ENCODE measurements at regions not wholly inside any gene's neighbourhood (a gene's known extent, or its start where the extent isn't known, plus 50 kb on each side); places are given as distances from the start of the nearest gene placed in this dataset.

DNA sequence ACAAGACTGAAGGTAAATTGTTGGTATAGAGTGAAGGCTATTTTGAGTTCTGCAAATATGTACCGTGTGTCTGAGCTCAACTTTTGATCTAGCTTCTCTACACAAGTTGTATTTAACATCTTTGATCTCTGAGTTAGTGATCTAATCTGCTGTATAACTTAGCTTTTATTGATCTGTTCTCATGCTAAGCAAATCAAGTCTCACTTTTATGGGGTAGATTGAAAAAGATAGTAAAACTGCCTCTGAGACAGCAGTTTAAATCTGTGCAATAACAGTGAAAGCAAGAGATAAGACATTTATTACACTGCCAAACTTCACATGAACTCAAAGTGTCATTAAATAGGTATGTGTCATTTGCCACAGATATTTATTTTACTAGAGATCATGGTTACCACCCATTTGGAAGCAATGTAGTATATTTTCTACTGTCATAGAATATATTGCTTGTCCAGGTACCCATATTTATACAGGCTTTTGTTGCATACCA lies 477.3 kb downstream of the ISL1 start:
- TF ChIP-seq, protein P1, sequence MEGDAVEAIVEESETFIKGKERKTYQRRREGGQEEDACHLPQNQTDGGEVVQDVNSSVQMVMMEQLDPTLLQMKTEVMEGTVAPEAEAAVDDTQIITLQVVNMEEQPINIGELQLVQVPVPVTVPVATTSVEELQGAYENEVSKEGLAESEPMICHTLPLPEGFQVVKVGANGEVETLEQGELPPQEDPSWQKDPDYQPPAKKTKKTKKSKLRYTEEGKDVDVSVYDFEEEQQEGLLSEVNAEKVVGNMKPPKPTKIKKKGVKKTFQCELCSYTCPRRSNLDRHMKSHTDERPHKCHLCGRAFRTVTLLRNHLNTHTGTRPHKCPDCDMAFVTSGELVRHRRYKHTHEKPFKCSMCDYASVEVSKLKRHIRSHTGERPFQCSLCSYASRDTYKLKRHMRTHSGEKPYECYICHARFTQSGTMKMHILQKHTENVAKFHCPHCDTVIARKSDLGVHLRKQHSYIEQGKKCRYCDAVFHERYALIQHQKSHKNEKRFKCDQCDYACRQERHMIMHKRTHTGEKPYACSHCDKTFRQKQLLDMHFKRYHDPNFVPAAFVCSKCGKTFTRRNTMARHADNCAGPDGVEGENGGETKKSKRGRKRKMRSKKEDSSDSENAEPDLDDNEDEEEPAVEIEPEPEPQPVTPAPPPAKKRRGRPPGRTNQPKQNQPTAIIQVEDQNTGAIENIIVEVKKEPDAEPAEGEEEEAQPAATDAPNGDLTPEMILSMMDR (IDR thresholded peaks at IDR 0.05; ENCODE audit: low read depth, low read length), result no peak
- H3K4me3 ChIP-seq (replicated peaks in 1 of 2; ENCODE audit: low read depth in 2 of 2, low read length in 2 of 2), result no peak overlapping the region
- no peak for DNase-seq (ENCODE audit: low read depth in 2 of 2)

DNA sequence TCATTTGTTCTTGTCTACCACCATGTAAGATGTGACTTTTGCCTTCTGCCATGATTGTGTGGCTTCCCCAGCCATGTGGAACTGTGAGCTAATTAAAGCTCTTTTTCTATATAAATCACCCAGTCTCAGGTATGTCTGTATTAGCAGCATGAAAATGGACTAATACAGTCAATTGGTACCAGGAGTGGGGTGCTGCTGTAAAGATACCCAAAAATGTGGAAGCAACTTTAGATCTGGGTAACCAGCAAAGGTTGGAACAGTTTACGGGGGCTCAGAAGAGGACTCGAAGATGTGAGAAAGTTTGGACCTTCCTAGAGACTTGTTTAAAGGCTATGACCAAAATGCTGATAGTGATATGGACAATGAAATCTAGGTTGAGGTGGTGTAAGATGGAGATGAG lies 488.9 kb downstream of the ISL1 start:
- TF ChIP-seq, protein P1 (IDR thresholded peaks at IDR 0.05; ENCODE audit: low read depth, low read length), result no peak
- DNase-seq (ENCODE audit: low read depth in 2 of 2), result no peak
- H3K4me3 ChIP-seq (replicated peaks in 1 of 2; ENCODE audit: low read depth in 2 of 2, low read length in 2 of 2), result no peak overlapping the region

DNA sequence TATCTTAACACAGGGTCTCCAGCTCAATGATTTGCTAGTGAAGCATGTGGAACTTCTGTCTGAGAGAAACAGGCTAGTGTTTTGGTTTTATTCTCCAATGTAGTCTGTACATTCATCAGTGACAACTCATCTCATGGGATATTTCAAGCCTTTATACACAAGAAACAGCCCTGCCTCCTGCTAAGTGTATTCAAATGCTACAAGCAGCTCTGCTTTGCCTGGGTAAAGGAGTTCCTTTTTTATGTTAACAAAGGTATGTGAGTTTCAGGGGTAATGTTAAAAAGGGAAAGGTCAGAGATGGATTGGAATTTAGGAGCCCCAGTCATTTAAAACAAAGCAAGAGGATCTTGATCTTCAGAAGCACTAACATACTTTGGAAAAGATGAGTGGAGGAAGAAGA lies 498.7 kb downstream of the ISL1 start:
- DNase-seq (ENCODE audit: low read depth in 2 of 2), result no peak
- TF ChIP-seq, protein P1 (IDR thresholded peaks at IDR 0.05; ENCODE audit: low read depth, low read length), result no peak
- H3K4me3 ChIP-seq (replicated peaks in 1 of 2; ENCODE audit: low read depth in 2 of 2, low read length in 2 of 2), result no peak overlapping the region

DNA sequence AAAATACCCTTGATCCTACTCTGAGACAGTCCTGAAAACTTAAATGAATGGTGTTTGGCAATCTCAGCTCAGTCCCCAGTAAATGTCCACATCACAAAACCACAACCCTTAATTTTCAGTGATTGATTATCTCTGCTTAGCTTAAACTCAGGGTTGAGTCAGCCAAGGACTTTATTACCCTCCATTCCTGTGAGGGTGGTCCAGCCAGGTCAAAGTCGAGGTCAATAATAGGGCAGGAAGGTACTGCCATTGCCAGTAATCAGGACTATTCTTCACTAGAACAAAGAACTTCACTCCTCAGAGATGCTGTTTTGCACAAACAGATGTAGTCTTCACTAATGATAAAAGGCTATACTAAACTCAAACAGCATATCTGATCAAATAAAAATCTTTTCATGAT lies 499.4 kb downstream of the ISL1 start:
- no peak for DNase-seq (ENCODE audit: low read depth in 2 of 2)
- TF ChIP-seq, protein P1 (IDR thresholded peaks at IDR 0.05; ENCODE audit: low read depth, low read length), result no peak
- no peak overlapping the region for H3K4me3 ChIP-seq (replicated peaks in 1 of 2; ENCODE audit: low read depth in 2 of 2, low read length in 2 of 2)

DNA sequence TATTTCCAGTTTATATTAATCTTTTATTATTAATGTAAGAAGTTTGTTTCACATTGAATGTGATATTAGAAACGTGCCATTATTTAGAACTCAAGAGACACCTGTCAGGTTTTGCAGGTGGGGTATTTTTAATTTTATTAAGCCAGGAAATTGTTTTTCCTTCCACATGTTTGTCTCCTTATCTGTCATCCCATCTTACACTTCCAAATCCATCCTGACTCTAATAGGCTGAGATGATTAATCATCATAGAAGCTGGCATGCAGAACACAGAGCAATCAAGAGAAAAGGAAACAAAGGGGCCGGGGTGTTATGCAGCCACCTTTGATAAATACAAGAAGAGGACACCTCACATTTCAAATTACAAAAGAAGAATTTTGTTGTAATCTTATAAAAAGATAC lies 506.5 kb downstream of the ISL1 start:
- TF ChIP-seq, protein P1 (IDR thresholded peaks at IDR 0.05; ENCODE audit: low read depth, low read length), result no peak
- no peak for DNase-seq (ENCODE audit: low read depth in 2 of 2)
- no peak overlapping the region for H3K4me3 ChIP-seq (replicated peaks in 1 of 2; ENCODE audit: low read depth in 2 of 2, low read length in 2 of 2)

DNA sequence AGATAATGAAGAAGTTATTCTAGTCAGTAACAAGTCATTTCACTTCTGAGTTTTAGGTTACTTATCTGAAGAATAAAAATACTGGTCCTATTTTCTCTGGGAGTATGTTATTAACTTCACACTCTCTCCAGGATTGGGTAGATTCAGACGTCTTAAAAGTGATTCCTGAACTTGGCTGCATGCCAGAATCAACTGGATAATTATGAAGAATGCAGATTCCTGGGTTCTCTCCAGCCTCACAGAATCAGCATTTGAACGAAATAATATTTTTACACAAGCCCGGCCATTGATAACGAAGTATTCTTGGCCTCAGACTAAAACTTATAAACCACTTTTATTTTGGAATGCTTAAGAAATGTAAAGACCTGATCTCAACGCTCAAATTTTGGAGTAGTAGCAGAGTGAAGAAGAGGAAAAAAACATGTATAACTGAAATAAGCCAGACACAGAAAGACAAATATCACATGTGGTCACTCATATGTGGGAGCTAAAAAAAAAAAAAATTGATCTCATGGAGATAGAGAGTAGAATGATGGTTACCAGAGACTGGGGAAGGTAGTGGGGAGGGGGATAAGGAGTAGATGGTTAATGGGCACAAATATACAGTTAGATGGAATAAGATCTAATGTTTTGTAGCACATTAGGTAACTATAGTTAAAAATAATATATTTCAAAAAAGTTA lies 507.3 kb downstream of the ISL1 start:
- TF ChIP-seq, protein P1 (IDR thresholded peaks at IDR 0.05; ENCODE audit: low read depth, low read length), result no peak
- no peak overlapping the region for H3K4me3 ChIP-seq (replicated peaks in 1 of 2; ENCODE audit: low read depth in 2 of 2, low read length in 2 of 2)
- DNase-seq (ENCODE audit: low read depth in 2 of 2), result no peak

DNA sequence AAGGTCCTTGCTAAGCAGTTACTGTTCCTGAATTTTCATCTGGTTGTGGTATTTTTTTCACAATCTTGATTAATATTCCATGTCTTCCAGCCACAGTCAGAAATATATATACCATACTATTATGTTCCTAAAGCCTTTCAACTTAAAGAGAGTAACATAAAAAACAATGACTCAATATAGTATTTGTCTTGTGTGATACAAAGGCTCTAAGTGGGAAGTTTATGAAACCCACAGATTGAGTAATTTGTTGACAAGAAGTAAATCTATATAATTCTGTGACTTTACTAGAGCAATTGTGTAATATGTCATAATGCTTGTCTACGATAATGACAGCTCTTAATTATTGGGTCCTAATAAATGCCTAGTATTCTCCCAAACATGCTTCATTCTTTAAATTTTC lies 509.4 kb downstream of the ISL1 start:
- H3K4me3 ChIP-seq (replicated peaks in 1 of 2; ENCODE audit: low read depth in 2 of 2, low read length in 2 of 2), result no peak overlapping the region
- TF ChIP-seq, protein P1 (IDR thresholded peaks at IDR 0.05; ENCODE audit: low read depth, low read length), result no peak
- DNase-seq (ENCODE audit: low read depth in 2 of 2), result no peak
